Ecto neural progenitor cell (in vitro differentiated cells): ENCODE measurements at regions not wholly inside any gene's neighbourhood (a gene's known extent, or its start where the extent isn't known, plus 50 kb on each side); places are given as distances from the start of the nearest gene placed in this dataset.

Source experiments
- DNase-seq: peaks from one replicate; pipeline ENCODE4 v3.0.0-alpha.2; 2018; ENCODE audit warnings: low spot score

GRCh38 chr18:75130591-75131328 lies 78.2 kb downstream of the PTGR3 start:
- peak; percentile 41 for DNase-seq

DNA sequence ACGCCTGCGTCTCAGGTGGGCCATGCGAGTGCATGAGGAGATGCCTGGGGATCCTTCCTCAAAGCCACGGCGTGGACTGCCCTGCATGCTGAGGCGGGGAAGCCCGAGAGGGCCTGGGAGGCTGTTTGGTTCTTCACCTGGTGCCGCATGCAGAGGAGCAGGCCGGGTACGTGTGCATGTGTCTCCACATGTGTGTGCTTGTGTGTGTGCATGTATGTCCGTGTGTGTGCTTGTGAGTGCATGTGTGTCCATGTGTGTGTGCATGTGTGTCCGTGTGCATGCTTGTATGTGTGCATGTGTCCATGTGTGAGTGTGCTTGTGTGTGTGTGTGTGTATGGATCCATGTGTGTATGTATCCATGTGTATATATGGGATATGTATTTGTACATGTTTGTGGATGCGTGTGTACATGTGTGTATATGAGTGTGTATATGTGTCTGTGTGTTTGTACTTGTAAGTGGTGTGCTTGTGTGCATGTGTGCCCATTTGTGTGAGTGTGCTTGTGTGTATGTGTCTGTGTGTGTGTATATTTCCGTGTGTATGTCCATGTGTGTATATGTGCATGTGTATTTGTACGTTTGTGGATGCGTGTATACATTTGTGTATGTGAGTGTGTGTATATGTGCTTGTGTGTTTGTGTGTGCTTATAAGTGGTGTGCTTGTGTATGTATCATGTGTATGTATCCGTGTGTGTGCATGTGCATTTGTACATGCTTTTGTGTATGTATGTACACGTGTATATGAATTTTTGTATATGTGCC lies 79.0 kb downstream of the PTGR3 start:
- peak; percentile 33 for DNase-seq

- DNase-seq = peak; percentile 36
These were observed 79.8 kb downstream of the PTGR3 start for GRCh38 chr18:75128911-75129716.

DNA sequence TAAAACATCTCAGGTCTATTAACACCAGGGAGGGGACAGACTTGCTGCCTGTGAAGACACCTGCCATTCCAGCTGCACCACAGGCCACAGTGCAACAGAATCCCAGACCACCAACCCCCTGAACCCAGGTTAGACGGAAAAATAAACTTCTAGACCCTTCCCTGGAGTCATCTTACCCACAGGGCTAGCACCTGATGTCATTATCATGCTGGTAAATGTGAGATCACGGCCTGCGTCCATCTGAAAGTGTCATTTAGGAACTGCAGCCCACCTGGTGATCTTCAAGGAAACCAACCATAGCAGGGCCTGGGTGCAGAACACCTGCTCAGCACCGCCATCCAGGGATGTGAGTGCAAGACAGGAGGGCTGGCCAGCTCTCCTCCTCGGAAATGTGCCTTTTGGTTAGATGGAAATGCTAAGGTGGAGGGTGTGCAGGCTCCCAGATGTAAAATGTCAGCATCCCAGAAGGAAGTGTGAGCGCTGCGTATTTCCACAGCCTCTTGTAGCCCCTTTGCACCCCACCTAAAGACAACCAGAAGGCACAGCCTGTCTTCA lies 80.8 kb downstream of the PTGR3 start:
- DNase-seq = peak; percentile 29

- peak; percentile 37 for DNase-seq
These were observed 81.6 kb downstream of the PTGR3 start for GRCh38 chr18:75127143-75128021.

- peak; percentile 49 for DNase-seq
These were observed 83.3 kb downstream of the PTGR3 start for GRCh38 chr18:75125382-75126331.

DNA sequence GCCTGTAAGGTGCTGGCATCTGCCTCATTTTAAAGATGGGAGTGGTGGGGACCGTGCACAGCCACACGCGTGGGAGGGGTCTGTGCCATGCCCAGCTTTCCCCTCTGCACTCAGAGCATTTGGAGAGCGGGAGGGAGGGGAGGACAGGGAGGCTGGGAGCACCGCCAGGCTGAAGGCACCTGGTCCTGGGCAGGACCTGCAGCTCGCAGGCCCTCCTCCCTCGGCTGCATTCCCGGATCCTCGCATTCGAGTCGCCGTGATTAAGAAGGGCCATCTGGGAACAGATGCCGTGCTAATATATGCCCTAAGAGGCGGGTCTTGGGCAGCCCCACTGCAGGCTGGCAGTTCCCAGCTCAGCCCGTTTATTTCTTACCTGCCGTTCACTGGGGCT lies 84.0 kb downstream of the PTGR3 start:
- DNase-seq = no peak

- no peak for DNase-seq
These were observed 84.4 kb downstream of the PTGR3 start for GRCh38 chr18:75124551-75124950.

DNA sequence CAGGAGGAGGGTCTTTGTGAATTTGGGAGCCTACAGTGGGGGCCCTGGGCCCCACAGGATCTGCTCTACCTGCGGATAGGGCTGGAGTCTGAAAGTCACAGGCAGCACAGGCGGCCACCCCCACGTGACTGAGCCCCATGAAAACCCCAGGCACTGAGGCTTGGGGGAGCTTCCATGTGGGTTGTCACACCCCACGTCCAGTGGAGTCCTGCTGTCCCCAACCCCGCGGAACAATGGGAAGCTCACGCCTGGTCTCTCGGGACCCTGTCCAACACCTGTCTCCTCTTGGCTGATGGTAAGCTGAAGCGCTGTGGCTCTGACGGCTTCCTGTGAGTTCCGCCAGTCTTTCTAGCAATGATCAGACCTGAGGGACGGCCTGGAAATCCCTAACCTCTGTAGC lies 85.8 kb downstream of the PTGR3 start:
- DNase-seq = no peak

DNA sequence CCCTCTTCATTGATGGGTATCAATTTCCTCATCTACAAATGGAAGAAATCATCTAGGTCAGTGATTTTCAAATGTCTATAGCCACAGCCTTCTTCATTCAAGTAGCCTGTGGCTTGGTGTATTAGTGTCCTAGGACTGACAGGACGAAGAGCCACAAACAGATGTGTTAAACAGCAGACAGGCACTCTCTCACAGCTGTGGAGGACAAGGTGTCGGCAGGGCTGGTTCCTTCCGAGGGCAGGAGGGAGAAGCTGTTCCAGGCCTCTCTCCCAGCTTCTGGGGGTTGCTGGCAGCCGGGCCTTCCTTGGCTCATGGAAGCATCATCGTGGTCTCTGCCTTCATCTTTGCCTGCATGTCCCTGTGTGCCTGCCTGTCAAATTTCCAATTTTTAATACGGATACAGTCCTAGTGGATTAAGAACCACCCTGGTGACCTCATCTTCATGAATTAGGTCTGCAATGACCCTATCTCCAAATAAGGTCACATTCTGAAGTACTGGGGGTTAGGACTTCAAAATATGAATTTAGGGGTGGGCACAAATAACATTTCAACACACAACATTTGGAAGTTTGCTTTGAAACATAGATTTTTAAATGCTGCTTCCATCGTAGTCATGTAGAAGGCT lies 86.5 kb downstream of the PTGR3 start:
- DNase-seq = no peak

DNA sequence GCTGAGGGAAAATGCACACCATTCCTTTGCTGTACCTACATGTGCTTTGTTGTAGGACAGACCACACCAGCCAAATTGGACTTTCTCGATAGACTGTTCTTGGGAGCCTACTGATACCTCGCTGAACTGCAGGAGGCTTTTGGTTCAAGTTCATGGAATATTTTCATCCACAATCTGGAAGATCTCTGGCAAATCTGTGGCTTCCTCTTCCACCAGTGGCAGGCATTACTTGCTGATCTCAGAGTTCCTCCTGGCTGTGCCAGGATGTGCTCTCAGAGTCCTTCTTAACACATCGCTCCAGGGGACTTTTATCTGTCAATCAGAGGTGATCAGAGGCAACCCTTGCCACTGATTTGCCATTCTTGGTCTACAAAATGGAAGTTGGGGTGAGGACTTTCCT lies 87.7 kb downstream of the PTGR3 start:
- DNase-seq = no peak

GRCh38 chr18:75120521-75120920 lies 88.4 kb downstream of the PTGR3 start:
- DNase-seq = no peak

- DNase-seq = peak; percentile 23
These were observed 92.1 kb downstream of the PTGR3 start for GRCh38 chr18:75116809-75117208.

- peak; percentile 32 for DNase-seq
These were observed 92.8 kb downstream of the PTGR3 start for GRCh38 chr18:75116165-75116564.

DNA sequence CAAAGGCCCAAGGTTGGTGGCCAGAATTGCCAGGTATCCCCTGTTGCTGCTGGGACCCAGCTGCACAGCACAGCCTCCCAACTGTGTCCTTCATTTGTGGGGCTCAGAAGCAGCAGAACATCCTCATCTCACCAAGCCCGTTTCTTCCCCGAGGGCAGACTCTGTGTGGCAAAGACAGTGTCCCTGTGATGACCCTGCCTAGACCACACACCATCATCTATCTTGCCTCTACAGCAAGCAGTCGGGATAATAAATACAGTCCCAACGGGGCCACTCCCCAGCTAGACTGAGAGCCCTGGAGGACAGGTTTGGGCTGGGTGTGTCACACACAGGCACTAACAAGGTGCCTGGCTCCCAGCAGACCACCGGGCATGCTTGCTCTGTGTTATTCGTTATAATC lies 93.4 kb downstream of the PTGR3 start:
- DNase-seq = peak; percentile 31
